Fibroblast of mammary gland (primary cell): ENCODE measurements at regions not wholly inside any gene's neighbourhood (a gene's known extent, or its start where the extent isn't known, plus 50 kb on each side); places are given as distances from the start of the nearest gene placed in this dataset.
"Not testable (repeated sequence)": the region's sequence is repeated elsewhere in the genome, so short reads cannot be mapped to it uniquely, and the experiment has no call there.

Experiments
- DNase-seq: peaks from one replicate; pipeline ENCODE4 v3.0.0-alpha.2; 2010; ENCODE audit warnings: low read depth
- H3K4me3 ChIP-seq: 2 replicates; pipeline ENCODE4 v1.5.1; 2011; ENCODE audit warnings: low read depth, mild to moderate bottlenecking, low read length, moderate library complexity; ENCODE audit not compliant: control insufficient read depth
- TF ChIP-seq, protein P1 (sequence below): conservative IDR thresholded peaks from 2 replicates; pipeline ENCODE4 v1.5.1; 2011; ENCODE audit warnings: low read depth, low read length, inconsistent platforms; ENCODE audit not compliant: control insufficient read depth, insufficient read depth

DNA sequence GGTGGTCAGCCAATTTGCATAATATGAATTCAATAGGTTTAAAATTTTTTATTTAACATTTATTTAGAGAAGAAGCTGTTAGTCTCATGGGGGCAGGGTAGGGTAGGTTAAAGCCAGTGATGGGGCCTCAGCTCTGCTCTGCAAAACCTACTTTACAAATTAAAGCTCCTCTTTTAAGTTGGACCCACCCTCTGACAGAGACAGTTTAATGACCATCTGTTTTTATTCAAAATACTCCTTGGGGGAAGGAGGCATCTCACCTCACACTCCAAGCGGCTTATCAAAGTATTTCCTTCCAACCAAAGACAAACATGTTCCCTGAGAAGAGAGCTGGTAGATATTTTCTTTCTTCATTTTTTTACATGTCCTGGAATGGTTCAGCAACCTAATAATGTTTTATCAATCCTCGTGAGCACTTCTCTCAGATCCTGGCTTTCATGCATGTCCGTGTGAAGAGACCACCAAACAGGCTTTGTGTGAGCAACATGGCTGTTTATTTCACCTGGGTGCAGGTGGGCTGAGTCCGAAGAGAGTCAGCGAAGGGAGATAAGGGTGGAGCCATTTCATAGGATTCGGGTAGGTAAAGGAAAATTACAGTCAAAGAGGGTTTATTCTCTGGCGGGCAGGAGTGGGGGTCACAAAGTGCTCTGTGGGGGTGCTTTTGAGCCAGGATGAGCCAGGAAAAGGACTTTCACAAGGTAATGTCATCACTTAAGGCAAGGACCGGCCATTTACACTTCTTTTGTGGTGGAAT, 184.7 kb downstream of the GJA1 start:
- no peak overlapping the region for H3K4me3 ChIP-seq
- TF ChIP-seq, protein P1, sequence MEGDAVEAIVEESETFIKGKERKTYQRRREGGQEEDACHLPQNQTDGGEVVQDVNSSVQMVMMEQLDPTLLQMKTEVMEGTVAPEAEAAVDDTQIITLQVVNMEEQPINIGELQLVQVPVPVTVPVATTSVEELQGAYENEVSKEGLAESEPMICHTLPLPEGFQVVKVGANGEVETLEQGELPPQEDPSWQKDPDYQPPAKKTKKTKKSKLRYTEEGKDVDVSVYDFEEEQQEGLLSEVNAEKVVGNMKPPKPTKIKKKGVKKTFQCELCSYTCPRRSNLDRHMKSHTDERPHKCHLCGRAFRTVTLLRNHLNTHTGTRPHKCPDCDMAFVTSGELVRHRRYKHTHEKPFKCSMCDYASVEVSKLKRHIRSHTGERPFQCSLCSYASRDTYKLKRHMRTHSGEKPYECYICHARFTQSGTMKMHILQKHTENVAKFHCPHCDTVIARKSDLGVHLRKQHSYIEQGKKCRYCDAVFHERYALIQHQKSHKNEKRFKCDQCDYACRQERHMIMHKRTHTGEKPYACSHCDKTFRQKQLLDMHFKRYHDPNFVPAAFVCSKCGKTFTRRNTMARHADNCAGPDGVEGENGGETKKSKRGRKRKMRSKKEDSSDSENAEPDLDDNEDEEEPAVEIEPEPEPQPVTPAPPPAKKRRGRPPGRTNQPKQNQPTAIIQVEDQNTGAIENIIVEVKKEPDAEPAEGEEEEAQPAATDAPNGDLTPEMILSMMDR: no peak
- no peak for DNase-seq

DNA sequence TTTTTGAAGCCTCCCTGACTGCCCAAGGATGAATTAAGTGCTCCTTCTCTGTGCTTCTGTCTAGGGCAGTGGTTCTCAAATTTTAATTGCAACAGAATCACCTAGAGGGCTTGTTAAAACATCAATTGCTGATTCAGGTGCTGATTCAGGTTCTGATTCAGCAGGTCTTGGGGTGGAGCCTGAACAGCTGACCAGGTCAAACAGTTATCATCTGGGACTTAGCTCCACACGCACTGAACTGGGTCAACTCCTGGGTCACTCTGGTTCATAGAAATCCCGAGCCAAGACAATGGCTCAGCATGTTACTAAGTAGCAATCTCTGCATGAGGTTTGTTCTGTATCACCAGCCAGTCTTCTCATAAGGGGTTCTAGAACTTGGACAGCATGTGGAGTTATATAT, 192.3 kb downstream of the GJA1 start:
- no peak overlapping the region for H3K4me3 ChIP-seq
- TF ChIP-seq, protein P1: no peak
- peak; percentile 43 for DNase-seq

DNA sequence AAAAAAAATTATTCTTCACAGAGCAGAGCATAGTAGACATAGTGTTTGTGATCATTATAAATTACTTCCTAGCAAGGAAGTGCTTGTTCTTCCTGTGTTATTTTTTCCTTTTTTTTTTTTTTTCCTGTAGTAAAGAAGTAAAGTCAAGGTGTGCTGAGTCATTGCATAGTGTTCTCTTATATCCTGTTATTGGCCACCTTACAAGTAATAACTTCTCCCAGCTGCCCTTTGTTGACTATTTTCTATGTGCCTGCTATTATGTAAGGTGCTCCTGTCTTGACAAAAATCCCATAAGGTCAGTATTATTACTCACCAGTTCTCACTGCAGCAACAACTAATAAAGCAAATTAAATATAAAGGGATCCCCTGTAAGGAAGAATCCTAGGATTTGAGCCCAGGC, 195.3 kb downstream of the GJA1 start:
- peak; percentile 22 for DNase-seq
- H3K4me3 ChIP-seq: no peak overlapping the region
- TF ChIP-seq, protein P1: no peak

DNA sequence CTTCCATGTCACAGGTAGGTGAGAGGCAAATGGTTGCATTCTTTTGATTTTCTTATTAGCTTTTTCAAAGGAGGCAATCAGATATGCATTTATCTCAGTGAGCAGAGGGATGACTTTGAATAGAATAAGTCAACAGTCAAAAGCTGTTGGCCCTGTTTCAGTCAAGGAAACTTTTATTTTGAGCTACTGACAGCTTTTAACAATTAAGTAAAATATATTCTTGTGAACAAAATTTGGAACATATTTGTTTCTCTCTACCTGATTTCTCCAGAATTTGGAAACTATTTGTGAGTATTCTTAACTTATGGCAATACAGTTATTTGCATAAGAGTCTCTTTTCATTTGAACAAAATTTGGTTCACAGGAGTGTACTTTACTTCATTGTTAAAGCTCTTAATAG, 196.3 kb downstream of the GJA1 start:
- not testable (repeated sequence) for DNase-seq, H3K4me3 ChIP-seq

DNA sequence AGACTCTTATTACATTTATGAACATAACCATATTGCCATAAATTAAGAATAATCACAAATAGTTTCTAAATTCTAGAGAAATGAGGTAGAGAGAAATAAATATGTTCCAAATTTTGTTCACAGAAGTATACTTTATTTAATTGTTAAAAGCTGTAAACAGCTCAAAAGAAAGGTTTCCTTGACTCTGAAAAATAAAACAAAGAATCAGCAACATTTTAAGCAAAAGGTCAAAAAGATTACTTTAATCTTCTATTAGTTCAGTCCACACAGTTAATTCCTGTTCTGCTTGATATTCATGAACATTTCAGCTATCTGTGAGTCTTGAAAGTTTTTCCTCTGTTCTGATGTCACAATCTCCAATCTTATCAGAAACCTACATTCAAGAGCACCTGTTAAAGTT, 197.9 kb downstream of the GJA1 start:
- TF ChIP-seq, protein P1: no peak
- no peak overlapping the region for H3K4me3 ChIP-seq
- no peak for DNase-seq

DNA sequence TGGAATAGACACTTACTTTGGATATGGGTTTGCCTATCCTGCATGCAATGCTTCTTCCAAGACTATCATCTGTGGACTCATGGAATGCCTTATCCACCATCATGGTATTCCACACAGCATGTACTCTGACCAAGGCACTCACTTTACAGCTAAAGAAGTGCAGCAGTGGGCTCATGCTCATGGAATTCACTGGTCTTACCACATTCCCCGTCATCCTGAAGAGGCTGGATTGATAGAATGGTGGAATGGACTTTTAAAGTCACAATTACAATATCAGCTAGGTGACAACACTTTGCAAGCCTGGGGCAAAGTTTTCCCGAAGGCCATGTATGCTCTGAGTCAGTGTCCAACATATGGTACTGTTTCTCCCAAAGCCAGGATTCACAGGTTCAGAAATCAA, 199.1 kb downstream of the GJA1 start:
- not testable (repeated sequence) for H3K4me3 ChIP-seq, DNase-seq

DNA sequence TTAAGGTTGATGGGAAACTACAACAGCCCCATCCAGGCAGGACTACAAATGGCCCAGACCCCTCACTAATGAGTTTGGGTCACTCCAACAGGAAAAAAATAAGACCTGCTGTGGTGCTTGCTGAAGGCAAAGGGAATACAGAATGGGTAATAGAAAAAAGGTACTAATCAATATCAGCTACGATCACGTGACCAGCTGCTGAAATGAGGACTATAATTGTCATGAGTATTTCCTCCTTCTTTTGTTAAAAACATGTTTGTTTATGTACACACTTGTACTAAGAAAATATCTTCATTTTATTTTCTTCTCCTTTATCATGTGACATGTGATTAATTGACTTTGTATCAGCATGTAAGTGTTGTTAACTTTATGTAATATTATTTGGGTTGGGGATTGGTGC, 199.9 kb downstream of the GJA1 start:
- TF ChIP-seq, protein P1: no peak
- no peak for DNase-seq
- no peak overlapping the region for H3K4me3 ChIP-seq

DNA sequence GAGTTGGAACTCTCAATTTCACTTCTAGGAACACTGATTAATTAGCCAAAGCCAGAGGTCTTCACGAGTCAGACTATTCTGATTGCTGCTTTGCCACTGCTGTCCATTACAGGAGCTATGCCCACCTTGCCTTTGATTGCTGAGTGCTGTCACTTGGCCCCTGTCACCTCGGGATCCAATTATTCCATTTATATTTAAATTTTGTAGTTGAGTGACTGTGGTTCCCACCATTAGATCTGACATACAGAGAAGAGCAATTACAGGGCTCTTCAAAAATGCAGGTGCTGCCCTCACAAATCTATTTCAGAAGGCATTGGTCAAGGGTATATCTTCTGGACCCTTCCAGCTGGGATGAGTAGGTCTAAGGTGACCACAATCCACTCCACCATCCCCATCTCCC, 200.8 kb downstream of the GJA1 start:
- H3K4me3 ChIP-seq, DNase-seq: not testable (repeated sequence)
